Loucy (cell line): ENCODE measurements at regions not wholly inside any gene's neighbourhood (a gene's known extent, or its start where the extent isn't known, plus 50 kb on each side); places are given as distances from the start of the nearest gene placed in this dataset.
A peak's percentile ranks its signal among the peaks of the same experiment; 100 is the strongest.

ENCODE experiments used
- CTCF ChIP-seq: fragments of 200-600 bp; sonication (generic); conservative IDR thresholded peaks from 2 replicates; pipeline ENCODE4 v1.5.1; 2014; ENCODE audit warnings: mild to moderate bottlenecking, antibody characterized with exemption, low read length
- EZH2phosphoT487 ChIP-seq: fragments of 200-600 bp; IDR thresholded peaks from 2 replicates; pipeline ENCODE4 v1.6.1; 2018; ENCODE audit warnings: antibody characterized with exemption, mild to moderate bottlenecking, moderate library complexity, borderline replicate concordance

DNA sequence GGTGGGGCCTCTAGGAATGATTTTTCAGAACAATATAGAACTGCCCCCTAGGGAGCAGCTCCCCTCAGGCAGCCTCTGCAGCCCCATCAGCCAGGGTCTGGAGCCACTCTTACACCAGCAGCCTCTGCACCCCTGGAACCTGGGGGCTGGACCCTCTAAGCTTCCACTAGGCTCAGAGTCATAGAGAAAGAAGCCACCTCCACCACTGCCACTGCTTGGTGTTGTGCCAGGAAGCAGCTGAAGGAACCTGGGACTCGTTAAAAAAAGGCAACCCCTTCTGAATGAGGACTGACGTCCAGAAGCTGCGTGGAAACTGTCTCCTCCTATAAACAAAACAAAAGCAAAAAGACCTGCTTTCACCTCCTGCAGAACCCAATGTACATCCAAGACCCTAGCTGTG, 98.1 kb upstream of the HS6ST1 start:
- TF ChIP-seq EZH2phosphoT487 (no peak), CTCF (peak; percentile 22; the same call in 1 of the 2 replicates)
